HUES6 (cell line): ENCODE measurements at regions not wholly inside any gene's neighbourhood (a gene's known extent, or its start where the extent isn't known, plus 50 kb on each side); places are given as distances from the start of the nearest gene placed in this dataset.

Source experiments
- H3K27ac ChIP-seq: 2 replicates; pipeline ENCODE4 v1.7.0; 2013; ENCODE audit warnings: low read depth, mild to moderate bottlenecking, low read length, inconsistent platforms
- H3K27me3 ChIP-seq: 2 replicates; pipeline ENCODE4 v1.6.1; 2013; ENCODE audit warnings: low read length; ENCODE audit not compliant: control insufficient read depth, insufficient read depth
- H3K36me3 ChIP-seq: 2 replicates; pipeline ENCODE4 v1.6.1; 2013; ENCODE audit warnings: low read length; ENCODE audit not compliant: control insufficient read depth, insufficient read depth
- H3K4me1 ChIP-seq: 2 replicates; pipeline ENCODE4 v1.6.1; 2013; ENCODE audit warnings: low read length; ENCODE audit not compliant: control insufficient read depth, insufficient read depth
- H3K4me3 ChIP-seq: 2 replicates; pipeline ENCODE4 v1.5.1; 2013; ENCODE audit warnings: low read depth, low read length
- H3K9ac ChIP-seq: one replicate; pipeline ENCODE4 v1.6.1; 2013; ENCODE audit warnings: mild to moderate bottlenecking, low read length
- H3K9me3 ChIP-seq: 2 replicates; pipeline ENCODE4 v1.6.1; 2013; ENCODE audit warnings: low read depth, low read length; ENCODE audit not compliant: control insufficient read depth, insufficient read depth

- Histone ChIP-seq H3K27me3 (no peaks in the 10 kb centered on the region), H3K9ac (no peak overlapping the region), H3K27ac (no peak overlapping the region), H3K4me3 (no peak overlapping the region), H3K36me3 (no peaks in the 10 kb centered on the region), H3K9me3 (peaks cover 4% of the 10 kb centered on the region; the same call in 1 of the 2 replicates), H3K4me1 (peaks cover 5% of the 10 kb centered on the region; the same call in 1 of the 2 replicates)
Measured at GRCh38 chr16:82360024-82360783, 190.2 kb upstream of the MPHOSPH6 start.

- Histone ChIP-seq H3K27me3 (no peaks in the 10 kb centered on the region), H3K4me1 (peaks cover 5% of the 10 kb centered on the region; the same call in 1 of the 2 replicates), H3K4me3 (no peak overlapping the region), H3K36me3 (no peaks in the 10 kb centered on the region), H3K9me3 (peaks cover 4% of the 10 kb centered on the region; the same call in 1 of the 2 replicates), H3K9ac (no peak overlapping the region), H3K27ac (no peak overlapping the region)
Measured at GRCh38 chr16:82358606-82359221, 188.7 kb upstream of the MPHOSPH6 start.

- Histone ChIP-seq H3K4me3 (no peak overlapping the region), H3K9ac (no peak overlapping the region), H3K4me1 (0 out of 2 replicates have a peak, but pooled peaks cover 5% of the 10 kb centered on the region), H3K36me3 (no peaks in the 10 kb centered on the region), H3K27ac (no peak overlapping the region), H3K27me3 (no peaks in the 10 kb centered on the region), H3K9me3 (peaks cover 4% of the 10 kb centered on the region; the same call in 1 of the 2 replicates)
Measured at GRCh38 chr16:82358161-82358560, 188.1 kb upstream of the MPHOSPH6 start.

- Histone ChIP-seq H3K4me3 (no peak overlapping the region), H3K36me3 (no peaks in the 10 kb centered on the region), H3K27me3 (no peaks in the 10 kb centered on the region), H3K9me3 (peaks cover 4% of the 10 kb centered on the region; the same call in 1 of the 2 replicates), H3K9ac (no peak overlapping the region), H3K27ac (no peak overlapping the region), H3K4me1 (no peaks in the 10 kb centered on the region)
Measured at GRCh38 chr16:82357237-82357636, 187.2 kb upstream of the MPHOSPH6 start.

GRCh38 chr16:82350560-82350959, 180.5 kb upstream of the MPHOSPH6 start:
- Histone ChIP-seq H3K27me3 (no peaks in the 10 kb centered on the region), H3K4me3 (no peak overlapping the region), H3K9me3 (no peaks in the 10 kb centered on the region), H3K4me1 (no peaks in the 10 kb centered on the region), H3K36me3 (no peaks in the 10 kb centered on the region), H3K27ac (no peak overlapping the region), H3K9ac (no peak overlapping the region)

- H3K27ac ChIP-seq: no peak overlapping the region
- H3K27me3 ChIP-seq: no peaks in the 10 kb centered on the region; the same call in 1 of the 2 replicates
- H3K9me3 ChIP-seq: no peaks in the 10 kb centered on the region; the same call in none of the 2 replicates
- H3K4me3 ChIP-seq: no peak overlapping the region
- no peak overlapping the region for H3K9ac ChIP-seq
- H3K4me1 ChIP-seq: no peaks in the 10 kb centered on the region
- H3K36me3 ChIP-seq: no peaks in the 10 kb centered on the region
Measured at GRCh38 chr16:82345318-82345717, 175.3 kb upstream of the MPHOSPH6 start.

- Histone ChIP-seq H3K36me3 (no peaks in the 10 kb centered on the region), H3K9me3 (no peaks in the 10 kb centered on the region; the same call in none of the 2 replicates), H3K9ac (no peak overlapping the region), H3K27me3 (no peaks in the 10 kb centered on the region; the same call in 1 of the 2 replicates), H3K4me1 (no peaks in the 10 kb centered on the region; the same call in 1 of the 2 replicates), H3K27ac (no peak overlapping the region), H3K4me3 (no peak overlapping the region)
Measured at GRCh38 chr16:82344157-82344556, 174.1 kb upstream of the MPHOSPH6 start.

- no peaks in the 10 kb centered on the region; the same call in 1 of the 2 replicates for H3K27me3 ChIP-seq
- no peaks in the 10 kb centered on the region; the same call in none of the 2 replicates for H3K9me3 ChIP-seq
- no peak overlapping the region for H3K4me3 ChIP-seq
- H3K4me1 ChIP-seq: no peaks in the 10 kb centered on the region; the same call in 1 of the 2 replicates
- H3K9ac ChIP-seq: no peak overlapping the region
- H3K27ac ChIP-seq: no peak overlapping the region
- no peaks in the 10 kb centered on the region for H3K36me3 ChIP-seq
Measured at GRCh38 chr16:82341146-82341669, 171.2 kb upstream of the MPHOSPH6 start.

- no peaks in the 10 kb centered on the region; the same call in 1 of the 2 replicates for H3K4me1 ChIP-seq
- no peaks in the 10 kb centered on the region; the same call in 1 of the 2 replicates for H3K27me3 ChIP-seq
- no peak overlapping the region for H3K27ac ChIP-seq
- no peaks in the 10 kb centered on the region for H3K36me3 ChIP-seq
- no peak overlapping the region for H3K9ac ChIP-seq
- H3K4me3 ChIP-seq: no peak overlapping the region
- no peaks in the 10 kb centered on the region; the same call in none of the 2 replicates for H3K9me3 ChIP-seq
Measured at GRCh38 chr16:82340531-82340930, 170.5 kb upstream of the MPHOSPH6 start.

- H3K9me3 ChIP-seq: no peaks in the 10 kb centered on the region; the same call in none of the 2 replicates
- no peaks in the 10 kb centered on the region for H3K27me3 ChIP-seq
- no peak overlapping the region for H3K9ac ChIP-seq
- H3K4me1 ChIP-seq: no peaks in the 10 kb centered on the region; the same call in 1 of the 2 replicates
- no peak overlapping the region for H3K4me3 ChIP-seq
- H3K36me3 ChIP-seq: no peaks in the 10 kb centered on the region
- no peak overlapping the region for H3K27ac ChIP-seq
Measured at GRCh38 chr16:82337355-82337754, 167.3 kb upstream of the MPHOSPH6 start.
